ENCODE measurements at regions not wholly inside any gene's neighbourhood (a gene's known extent, or its start where the extent isn't known, plus 50 kb on each side); places are given as distances from the start of the nearest gene placed in this dataset.

DNA sequence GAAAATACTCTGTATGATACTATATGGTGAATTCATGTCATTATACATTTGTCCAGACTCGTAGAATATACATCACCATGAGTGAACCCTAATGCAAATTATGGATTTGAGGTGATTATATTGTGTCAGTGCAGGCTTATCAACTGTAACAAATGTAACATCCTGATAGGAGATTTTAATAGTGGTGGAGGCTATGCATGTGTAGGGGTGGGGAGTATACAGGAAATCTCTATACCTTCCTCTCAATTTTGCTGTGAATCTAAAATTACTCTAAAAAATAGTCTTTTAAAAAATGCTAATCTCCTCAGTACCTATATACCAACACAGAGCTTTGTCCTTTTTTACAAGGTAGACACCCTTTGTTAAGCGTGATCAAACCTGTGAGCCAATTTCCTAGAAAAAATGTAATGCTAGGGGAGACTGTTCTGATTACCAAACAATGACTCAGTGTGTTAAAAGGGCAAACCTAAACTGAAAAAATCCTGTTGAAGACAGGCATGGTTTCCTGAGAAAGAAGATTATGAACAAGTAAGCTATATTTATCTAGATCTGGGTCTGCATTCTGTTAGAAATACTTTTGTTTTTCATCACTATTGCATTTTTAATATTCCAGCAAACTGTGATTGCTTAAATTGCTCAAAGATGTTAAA lies 170.9 kb downstream of the DUSP6 start:
- Histone ChIP-seq H3K4me1 (peaks cover 21% of the 10 kb centered on the region), H3K9me3 (ENCODE audit: control insufficient read depth, low read length) (no peaks in the 10 kb centered on the region), H3K79me2 (no peaks in the 10 kb centered on the region), H3K4me2 (ENCODE audit: low read length) (no peak overlapping the region), H3K27ac (peak overlapping the region; percentile 38), H3K4me3 (ENCODE audit: low read depth, low read length) (no peak overlapping the region), H3K9ac (no peak overlapping the region), H2AFZ (no peak overlapping the region), H3K36me3 (ENCODE audit: control insufficient read depth, insufficient read depth, low read length) (no peaks in the 10 kb centered on the region), H3K27me3 (ENCODE audit: control insufficient read depth, insufficient read depth, low read length) (no peaks in the 10 kb centered on the region)
- TF ChIP-seq, protein P1, sequence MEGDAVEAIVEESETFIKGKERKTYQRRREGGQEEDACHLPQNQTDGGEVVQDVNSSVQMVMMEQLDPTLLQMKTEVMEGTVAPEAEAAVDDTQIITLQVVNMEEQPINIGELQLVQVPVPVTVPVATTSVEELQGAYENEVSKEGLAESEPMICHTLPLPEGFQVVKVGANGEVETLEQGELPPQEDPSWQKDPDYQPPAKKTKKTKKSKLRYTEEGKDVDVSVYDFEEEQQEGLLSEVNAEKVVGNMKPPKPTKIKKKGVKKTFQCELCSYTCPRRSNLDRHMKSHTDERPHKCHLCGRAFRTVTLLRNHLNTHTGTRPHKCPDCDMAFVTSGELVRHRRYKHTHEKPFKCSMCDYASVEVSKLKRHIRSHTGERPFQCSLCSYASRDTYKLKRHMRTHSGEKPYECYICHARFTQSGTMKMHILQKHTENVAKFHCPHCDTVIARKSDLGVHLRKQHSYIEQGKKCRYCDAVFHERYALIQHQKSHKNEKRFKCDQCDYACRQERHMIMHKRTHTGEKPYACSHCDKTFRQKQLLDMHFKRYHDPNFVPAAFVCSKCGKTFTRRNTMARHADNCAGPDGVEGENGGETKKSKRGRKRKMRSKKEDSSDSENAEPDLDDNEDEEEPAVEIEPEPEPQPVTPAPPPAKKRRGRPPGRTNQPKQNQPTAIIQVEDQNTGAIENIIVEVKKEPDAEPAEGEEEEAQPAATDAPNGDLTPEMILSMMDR (IDR thresholded peaks at IDR 0.05), result no peak

- Histone ChIP-seq H3K36me3 (ENCODE audit: control insufficient read depth, insufficient read depth, low read length) (no peaks in the 10 kb centered on the region), H3K27me3 (ENCODE audit: control insufficient read depth, insufficient read depth, low read length) (no peaks in the 10 kb centered on the region), H3K4me3 (ENCODE audit: low read depth, low read length) (no peak overlapping the region), H3K4me2 (ENCODE audit: low read length) (peak overlapping the region; percentile 7), H3K9ac (no peak overlapping the region), H3K9me3 (ENCODE audit: control insufficient read depth, low read length) (no peaks in the 10 kb centered on the region), H3K79me2 (no peaks in the 10 kb centered on the region), H2AFZ (no peak overlapping the region), H3K4me1 (peaks cover 17% of the 10 kb centered on the region), H3K27ac (peak overlapping the region; percentile 38)
- TF ChIP-seq, protein P1 (IDR thresholded peaks at IDR 0.05), result no peak
Measured at GRCh38 chr12:89180496-89180895, 171.8 kb downstream of the DUSP6 start.

- Histone ChIP-seq H3K9me3 (ENCODE audit: control insufficient read depth, low read length) (no peaks in the 10 kb centered on the region), H3K27ac (peak overlapping the region; percentile 38), H3K4me2 (ENCODE audit: low read length) (peak overlapping the region; percentile 7), H2AFZ (no peak overlapping the region), H3K4me1 (peaks cover 17% of the 10 kb centered on the region), H3K4me3 (ENCODE audit: low read depth, low read length) (no peak overlapping the region), H3K9ac (no peak overlapping the region), H3K27me3 (ENCODE audit: control insufficient read depth, insufficient read depth, low read length) (no peaks in the 10 kb centered on the region), H3K79me2 (no peaks in the 10 kb centered on the region), H3K36me3 (ENCODE audit: control insufficient read depth, insufficient read depth, low read length) (no peaks in the 10 kb centered on the region)
- TF ChIP-seq, protein P1 (IDR thresholded peaks at IDR 0.05), result no peak
Measured at GRCh38 chr12:89179983-89180382, 172.3 kb downstream of the DUSP6 start.

GRCh38 chr12:89179245-89179644 lies 173.1 kb downstream of the DUSP6 start:
- Histone ChIP-seq H3K4me1 (peaks cover 17% of the 10 kb centered on the region), H3K36me3 (ENCODE audit: control insufficient read depth, insufficient read depth, low read length) (no peaks in the 10 kb centered on the region), H3K9ac (no peak overlapping the region), H3K4me2 (ENCODE audit: low read length) (peak overlapping the region; percentile 7), H3K27ac (peak overlapping the region; percentile 1), H2AFZ (no peak overlapping the region), H3K4me3 (ENCODE audit: low read depth, low read length) (no peak overlapping the region), H3K79me2 (no peaks in the 10 kb centered on the region), H3K9me3 (ENCODE audit: control insufficient read depth, low read length) (no peaks in the 10 kb centered on the region), H3K27me3 (ENCODE audit: control insufficient read depth, insufficient read depth, low read length) (no peaks in the 10 kb centered on the region)
- TF ChIP-seq, protein P1 (IDR thresholded peaks at IDR 0.05), result no peak

DNA sequence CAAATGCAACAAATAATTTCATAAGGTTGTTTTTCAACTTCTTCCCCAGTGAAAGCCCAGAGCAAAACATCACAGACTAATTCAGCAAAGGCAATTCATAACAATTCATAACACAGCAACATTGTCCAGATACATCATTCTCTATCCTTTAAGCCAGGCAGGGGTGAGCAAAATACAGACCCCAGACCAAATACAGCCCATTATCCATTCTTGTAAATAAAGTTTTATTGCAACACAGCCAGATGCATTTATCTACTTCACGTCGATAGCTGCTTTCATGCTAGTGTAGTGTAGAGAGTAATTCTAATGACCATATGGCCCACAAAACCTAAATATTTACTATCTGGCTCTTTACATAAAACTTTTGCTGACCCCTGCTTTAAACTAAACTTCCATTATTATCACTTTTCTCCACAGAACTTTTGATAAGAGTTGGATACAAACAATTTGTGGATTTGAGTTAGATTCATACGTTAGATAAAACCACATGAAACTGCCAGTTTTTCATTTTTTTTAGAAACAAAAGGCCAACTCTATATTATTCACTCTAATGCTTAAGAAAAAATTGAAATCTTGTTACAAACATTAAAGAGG lies 174.4 kb downstream of the DUSP6 start:
- H3K4me3 ChIP-seq (ENCODE audit: low read depth, low read length), result no peak overlapping the region
- H3K9ac ChIP-seq, result no peak overlapping the region
- TF ChIP-seq, protein P1 (IDR thresholded peaks at IDR 0.05), result no peak
- H3K27me3 ChIP-seq (ENCODE audit: control insufficient read depth, insufficient read depth, low read length), result no peaks in the 10 kb centered on the region
- H3K4me1 ChIP-seq, result peaks cover 20% of the 10 kb centered on the region
- H3K79me2 ChIP-seq, result no peaks in the 10 kb centered on the region
- H2AFZ ChIP-seq, result no peak overlapping the region
- no peak overlapping the region for H3K27ac ChIP-seq
- no peaks in the 10 kb centered on the region for H3K36me3 ChIP-seq (ENCODE audit: control insufficient read depth, insufficient read depth, low read length)
- no peaks in the 10 kb centered on the region for H3K9me3 ChIP-seq (ENCODE audit: control insufficient read depth, low read length)
- H3K4me2 ChIP-seq (ENCODE audit: low read length), result no peak overlapping the region
